ENCODE measurements at regions not wholly inside any gene's neighbourhood (a gene's known extent, or its start where the extent isn't known, plus 50 kb on each side); places are given as distances from the start of the nearest gene placed in this dataset.
"Not testable (repeated sequence)": the region's sequence is repeated elsewhere in the genome, so short reads cannot be mapped to it uniquely, and the experiment has no call there.

DNA sequence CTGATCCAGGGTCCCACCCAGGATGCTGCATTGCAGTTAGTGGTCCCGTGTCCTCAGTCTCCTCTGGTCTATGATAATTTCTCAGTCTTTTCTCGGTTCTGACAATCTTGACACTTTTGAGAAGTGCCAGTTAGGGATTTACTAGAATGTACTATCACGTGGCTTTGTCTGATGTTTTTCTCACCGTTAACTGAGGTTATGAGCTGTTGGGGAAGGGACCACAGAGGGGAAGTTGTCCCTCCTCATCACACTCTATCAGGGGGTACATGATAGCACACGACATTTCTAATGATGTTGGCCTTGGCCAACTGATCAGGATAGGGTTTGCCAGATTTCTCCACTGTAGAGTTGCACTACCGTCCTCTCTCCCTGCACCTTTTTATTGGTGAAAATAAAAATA is 250.9 kb upstream of the SDK2 start:
- DNase-seq (ENCODE audit: low read depth): no peak

DNA sequence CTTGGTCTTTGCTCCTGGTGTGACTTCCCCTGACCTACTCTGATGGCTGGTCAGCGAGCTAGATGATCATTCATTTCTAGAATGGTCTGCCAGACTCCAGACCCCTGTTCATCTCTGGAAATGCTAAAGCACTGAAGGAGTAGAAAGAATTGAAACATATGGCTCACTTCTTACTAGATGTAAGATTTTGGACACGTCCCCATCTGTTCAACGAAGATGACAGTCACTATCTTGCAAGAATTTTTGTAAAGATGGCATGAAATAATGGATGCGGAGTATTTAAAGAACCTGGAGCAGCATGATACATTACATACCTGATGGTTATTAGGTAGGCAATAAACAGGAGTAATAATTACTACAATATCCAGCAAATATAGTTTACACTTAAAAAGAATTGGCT is 252.7 kb upstream of the SDK2 start:
- DNase-seq (ENCODE audit: low read depth): no peak

DNA sequence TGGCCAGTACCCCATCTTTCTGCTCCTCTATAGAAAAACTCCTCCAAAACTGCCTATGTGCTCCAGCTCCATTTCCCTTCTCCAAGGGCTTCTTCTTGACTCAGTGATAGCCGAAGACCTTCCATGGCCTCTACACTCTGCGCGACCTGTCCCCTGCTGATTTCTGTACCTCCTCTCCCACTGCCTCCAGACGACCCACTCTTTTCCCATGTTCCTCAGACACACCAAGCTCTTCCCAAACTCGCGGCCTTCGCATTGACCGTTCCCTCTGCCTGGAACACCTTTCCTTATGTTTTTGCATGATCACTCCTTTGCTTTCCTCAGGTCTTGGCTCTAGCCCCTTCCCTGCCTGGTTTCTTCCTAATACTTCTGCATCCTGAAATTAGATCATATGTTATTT is 255.6 kb upstream of the SDK2 start:
- no peak for DNase-seq (ENCODE audit: low read depth)

DNA sequence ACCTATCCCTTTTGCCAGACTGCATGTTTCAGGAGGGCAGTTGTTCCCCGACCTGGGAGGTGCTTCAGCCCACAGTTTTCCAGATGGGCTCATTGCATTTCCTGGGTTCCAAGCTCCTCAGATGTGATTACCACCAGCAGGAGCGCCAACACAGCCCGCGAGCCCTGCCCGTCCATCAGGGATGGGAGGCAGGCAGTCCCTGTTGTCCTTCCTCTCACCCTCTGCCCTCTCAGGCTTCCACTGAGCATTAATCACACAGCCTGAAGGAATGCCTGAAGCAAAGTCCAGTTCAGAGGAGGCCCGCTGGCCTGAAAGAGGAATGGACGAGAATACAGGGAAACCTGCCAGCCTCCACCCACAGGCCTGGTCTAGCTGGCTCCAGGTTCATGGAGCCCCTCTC is 256.3 kb upstream of the SDK2 start:
- no peak for DNase-seq (ENCODE audit: low read depth)

DNA sequence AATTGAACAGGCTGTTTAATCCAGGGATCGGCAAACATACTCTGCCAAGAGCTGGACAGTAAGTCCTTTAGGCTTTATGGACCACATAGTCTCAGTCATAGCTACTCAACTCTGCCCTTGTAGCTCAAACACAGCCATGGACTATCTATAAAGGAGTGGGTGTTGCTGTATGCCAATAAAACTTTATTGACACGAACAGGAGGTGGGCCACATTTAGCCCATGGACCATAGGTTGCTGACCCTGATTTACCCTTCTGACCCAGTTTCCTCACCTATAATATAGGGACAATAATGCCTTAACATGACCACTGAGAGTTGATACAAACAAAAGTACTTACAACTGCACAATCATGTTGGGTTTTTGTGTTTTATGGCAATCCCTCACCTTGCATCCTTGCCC is 257.0 kb upstream of the SDK2 start:
- DNase-seq (ENCODE audit: low read depth): no peak

DNA sequence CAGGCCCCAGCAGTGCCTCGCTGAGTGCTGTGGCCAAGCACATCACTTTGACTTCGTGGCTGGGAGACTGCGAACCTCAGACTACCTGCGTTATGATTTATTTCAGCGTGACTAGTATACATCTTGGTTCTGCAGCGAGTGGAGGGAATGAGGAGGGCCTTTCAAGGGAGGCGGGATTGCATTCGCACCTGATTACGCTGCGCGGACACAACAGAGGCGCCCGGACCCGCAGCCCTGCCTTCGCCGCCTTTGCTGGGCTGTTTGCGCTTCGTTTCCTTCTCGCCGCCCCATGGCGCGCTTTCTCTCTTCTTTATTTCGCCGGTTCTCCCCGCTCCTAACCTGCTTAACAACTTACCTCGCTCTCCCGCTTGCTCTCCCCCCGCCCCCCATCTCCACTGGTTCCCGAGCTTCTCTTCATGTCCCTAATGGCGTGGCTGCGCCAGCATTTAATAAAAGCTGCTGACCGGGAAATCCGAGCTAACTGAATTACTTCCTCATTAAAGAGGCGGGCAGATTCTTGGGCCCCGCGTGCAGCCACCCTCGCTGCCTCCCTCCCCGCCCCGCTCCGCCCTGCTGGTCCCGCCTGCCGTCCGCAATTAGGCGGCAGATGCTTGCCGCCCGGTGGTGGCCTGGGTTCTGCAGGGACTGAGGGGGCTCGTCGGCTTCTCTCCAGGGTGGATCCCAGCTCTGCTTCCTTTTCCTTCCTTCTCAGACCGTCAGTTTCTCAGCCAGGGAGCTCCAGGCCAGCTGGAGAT is 257.6 kb upstream of the SDK2 start:
- no peak for DNase-seq (ENCODE audit: low read depth)

DNA sequence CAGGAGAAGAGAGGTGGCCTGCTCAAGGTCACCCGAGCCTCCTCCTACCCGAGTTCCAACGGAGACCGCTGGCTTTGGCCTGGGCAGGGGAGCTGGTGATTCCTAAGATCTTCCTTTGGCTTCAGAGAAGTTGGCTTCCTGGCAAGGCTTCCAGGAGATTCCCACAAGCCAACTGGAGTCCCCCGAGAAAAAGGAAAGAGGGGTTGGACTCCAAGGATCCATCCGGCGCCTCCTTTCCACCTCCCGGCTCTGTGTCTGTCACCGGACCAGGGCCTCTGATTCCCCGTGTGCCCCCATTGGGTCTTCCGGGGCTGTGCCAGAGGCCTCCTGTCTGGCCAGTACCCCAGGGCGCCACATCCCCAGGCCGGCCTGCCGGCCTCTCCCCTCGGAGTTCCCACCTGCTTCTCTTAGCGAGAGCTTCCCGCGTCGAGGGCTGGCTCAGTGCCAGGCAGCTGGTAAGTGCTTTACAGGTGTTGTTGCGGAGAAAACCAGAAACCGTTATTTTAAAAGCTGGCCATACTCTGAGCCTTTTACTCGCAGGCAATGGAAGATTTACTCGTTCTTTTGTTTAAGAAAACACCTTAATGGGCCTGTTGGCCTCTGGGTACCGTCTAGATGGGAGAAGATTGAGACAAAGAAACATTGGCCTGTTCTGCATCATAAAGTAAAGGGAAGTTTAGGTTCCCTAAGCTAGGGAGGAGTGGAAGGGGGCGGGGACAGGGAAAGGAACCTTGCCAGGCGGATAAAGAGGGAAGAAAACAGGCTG is 258.4 kb upstream of the SDK2 start:
- no peak for DNase-seq (ENCODE audit: low read depth)

DNA sequence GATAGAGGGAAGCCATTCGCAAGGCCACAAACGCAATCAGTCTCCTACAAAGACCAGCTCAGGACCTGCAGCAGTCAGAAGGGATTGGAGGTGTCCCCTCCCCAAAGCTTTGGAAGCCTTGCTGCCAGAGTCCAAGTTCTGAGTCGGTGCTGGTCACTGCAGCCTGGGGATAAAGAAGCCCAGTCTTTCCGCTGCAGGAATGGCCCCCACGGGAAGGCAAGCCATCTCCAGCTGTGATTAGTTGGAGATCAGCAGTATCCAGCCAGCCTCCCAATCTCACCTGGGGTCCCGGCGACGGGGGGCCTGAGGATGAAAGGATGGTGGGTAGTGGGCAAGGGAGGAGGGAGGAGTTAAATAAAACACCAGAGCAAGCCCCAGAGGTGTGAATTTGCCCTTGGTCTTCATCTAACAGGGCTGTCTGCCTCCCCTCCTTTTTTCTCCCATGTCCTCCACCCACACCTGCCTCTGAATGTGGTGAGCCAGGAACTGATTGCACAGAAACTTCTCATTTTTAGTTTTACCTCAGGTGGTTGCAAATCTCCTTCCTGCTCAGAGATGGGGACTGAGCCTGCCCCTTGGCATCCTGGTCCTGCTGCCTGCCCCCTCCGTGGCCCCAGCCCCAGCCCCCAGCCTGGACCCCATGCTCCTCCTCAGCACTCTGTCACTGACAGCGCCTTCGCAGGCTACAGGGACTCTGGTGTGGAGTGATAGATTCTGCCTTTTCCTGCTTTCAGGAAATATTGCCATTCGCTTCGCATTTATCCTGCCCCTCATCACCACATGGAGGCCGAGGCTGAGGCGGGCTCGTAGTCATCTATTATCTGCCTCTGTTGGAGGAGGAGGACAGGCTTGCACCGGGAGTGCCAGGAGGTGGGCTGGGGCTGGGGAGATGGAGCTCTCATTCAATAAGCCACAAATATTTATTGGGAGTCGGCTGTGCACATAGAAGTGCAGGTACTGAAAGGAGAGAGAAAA is 262.9 kb upstream of the SDK2 start:
- no peak for DNase-seq (ENCODE audit: low read depth)

DNA sequence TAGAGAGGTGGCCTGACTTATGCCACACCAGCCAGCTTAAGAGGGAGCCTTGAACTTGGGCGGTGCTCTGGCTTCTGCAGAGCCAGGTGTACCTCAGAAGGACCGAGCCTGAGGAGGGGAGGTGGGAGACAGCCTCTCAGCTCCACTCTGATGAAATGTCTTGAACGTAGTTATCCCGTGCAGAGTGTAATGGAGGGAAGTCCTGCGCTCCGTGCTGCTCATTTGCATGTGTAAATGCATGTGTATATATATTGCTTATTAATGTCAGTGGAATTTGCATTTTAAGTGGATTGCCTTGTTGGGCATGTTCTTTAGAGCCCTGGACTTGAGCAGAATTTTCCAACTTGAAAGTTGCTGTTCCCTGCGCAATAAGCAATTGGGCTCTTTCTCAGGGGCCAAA is 264.9 kb upstream of the SDK2 start:
- no peak for DNase-seq (ENCODE audit: low read depth)

DNA sequence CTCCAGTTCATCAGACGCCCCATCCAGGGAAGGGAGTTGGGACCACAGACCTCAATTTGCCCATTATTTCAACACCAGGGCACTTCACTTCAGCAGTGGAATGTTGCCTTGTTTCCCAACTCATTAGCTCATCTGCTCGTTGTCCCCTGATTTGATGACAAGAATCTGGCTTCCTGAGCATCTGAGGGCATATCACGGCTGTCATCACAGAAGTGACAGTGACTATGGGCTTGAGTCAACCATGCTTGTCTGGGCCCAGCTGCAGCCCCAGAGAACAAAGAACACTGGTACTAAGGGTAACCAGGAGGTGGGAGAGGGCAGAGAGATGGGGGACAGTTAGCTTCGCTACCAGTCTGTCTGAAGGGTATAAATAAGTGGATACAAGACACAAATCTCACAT is 266.0 kb upstream of the SDK2 start:
- DNase-seq (ENCODE audit: low read depth): no peak

DNA sequence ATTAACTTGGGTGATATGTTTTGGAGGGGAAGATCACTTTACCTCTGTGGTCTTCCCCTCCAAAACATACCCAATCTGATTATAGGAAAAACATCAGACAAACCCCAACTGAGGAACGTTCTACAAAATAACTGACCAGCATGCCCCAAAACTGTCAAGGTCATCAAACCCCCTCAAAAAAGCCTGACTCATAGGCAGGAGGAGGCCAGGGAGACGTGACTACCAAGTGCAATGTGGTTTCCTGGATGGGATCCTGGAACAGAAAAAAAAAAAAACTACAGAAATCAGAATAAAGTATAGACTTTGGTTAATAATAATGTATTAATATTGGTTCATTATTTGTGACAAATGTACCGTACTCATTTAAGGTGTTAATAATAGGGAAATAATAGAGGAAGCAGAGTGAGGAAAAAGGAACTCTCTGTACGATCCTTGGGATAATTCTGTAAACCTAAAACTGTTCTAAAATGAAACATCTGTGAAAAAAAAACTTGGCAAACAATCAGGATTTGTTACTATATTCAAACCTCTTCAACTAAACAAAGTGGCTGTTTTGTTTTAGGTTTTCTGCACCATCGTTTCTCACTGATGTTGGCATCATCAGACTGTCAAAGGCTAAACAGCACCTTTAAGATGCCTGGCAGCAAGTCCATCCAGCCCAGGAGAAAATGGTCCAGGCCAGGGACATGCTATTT is 266.7 kb upstream of the SDK2 start:
- DNase-seq (ENCODE audit: low read depth): no peak

DNA sequence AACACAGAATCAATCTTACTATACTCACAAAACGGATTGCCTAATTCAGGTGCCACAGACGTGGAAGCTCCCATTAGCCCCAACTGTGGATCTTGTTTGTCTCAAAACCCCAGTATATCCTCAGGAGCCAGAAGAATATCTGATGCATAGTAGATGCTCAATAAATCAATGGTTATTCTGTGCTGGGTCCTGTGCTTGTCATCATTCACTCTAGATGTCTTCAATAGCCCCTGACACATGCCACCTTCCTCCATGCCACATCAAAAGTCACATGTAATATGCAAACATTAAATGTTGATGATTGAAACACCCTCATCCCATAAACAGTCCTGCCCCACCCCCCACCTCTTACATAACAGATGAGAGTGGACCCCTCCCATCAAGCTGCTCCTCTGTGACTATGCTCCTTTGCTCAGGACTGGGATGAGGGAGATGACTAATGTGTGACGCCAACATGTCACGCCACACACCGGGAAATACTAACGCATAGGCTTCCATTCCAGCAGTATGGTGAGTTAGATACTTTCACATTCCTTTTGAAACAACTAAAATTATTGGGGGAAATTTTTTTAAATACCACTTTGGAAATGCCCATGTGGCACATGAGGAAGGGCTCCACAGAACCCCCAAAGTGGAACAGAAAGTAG is 267.6 kb upstream of the SDK2 start:
- DNase-seq (ENCODE audit: low read depth): no peak

DNA sequence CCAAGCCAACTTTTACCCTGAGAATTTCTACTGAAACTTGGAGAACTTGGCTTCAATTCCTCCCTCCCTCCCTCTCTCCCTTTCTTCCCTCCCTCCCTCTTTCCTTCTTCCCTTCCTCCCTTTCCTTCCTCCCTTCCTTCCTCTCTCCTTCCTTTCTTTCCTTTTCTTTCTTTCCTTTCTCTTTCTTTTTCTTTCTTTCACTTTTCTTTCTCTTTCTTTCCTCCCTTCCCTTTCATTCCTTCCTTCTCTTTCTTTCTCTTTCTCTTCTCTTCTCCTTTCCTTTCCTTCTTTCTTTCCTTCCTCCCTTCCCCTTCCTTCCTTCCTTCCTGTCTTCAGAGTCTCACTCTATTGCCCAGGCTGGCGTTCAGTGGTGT is 268.1 kb upstream of the SDK2 start:
- no peak for DNase-seq (ENCODE audit: low read depth)

DNA sequence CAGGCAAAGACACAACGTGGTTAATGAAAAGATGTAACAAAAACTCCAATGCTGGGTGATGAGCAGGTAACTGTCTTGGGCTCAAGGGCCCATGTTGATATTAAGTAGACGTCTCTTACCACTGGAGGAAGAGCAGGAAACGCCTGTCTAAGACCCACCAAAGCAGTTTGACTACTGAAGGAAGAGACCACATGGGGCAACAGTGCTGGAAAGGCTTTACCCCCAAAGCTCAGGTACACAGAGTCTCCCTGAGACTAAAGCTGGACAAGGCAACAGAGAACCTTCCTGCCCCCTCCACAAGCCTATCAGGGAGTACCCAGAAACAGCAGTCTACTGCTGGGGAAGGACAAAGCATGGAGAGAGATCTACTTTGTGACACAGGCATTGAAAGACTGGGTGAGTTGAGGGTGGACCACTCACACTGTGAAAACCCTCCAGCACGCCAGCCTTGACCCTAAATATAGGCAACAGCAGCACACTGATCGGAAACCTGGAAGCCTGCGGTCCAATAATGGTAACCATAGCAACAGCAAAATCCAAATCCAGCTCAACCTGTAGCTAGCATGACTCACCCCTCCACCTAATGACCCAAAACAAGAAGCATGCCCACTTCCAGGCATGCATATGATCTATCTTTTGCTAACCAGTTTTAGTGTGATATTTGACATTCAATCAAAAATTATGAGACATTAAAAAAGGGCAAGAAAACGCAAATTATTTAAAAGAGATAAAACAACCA is 270.5 kb upstream of the SDK2 start:
- no peak for DNase-seq (ENCODE audit: low read depth)

DNA sequence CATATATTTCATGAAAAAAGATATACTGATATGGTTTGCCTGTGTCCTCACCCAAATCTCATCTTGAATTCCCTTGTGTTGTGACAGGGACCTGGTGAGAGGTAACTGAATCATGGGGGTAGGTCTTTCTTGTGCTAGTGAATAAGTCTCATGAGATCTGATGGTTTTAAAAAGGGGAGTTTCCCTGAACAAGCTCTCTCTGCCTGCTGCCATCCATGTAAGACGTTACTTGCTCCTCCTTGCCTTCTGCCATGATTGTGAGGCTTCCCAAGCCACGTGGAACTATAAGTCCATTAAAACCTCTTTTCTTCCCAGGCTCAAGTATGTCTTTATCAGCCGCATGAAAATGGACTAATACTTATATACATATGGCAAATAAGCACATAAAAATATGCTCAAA is 274.8 kb upstream of the SDK2 start:
- DNase-seq (ENCODE audit: low read depth): not testable (repeated sequence)

DNA sequence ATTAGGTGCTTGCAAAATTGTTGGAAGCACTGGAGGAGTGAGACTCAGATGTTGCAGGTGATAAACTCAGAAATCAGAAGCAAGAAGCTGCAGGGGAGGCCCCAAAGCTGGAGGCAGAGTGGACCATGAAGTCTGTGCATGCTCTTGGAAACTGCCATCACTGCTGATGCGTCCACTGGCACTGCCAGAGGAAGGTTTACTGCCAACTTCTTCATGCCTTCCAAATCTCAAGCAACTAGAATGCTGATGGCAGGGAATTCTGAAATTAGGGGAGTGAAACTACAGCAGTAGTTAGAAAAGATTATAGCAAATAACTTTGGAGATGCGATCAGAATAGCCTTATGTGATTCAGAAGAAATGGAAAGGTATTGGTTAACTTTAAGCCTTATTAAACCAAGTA is 277.1 kb upstream of the SDK2 start:
- DNase-seq (ENCODE audit: low read depth): no peak

DNA sequence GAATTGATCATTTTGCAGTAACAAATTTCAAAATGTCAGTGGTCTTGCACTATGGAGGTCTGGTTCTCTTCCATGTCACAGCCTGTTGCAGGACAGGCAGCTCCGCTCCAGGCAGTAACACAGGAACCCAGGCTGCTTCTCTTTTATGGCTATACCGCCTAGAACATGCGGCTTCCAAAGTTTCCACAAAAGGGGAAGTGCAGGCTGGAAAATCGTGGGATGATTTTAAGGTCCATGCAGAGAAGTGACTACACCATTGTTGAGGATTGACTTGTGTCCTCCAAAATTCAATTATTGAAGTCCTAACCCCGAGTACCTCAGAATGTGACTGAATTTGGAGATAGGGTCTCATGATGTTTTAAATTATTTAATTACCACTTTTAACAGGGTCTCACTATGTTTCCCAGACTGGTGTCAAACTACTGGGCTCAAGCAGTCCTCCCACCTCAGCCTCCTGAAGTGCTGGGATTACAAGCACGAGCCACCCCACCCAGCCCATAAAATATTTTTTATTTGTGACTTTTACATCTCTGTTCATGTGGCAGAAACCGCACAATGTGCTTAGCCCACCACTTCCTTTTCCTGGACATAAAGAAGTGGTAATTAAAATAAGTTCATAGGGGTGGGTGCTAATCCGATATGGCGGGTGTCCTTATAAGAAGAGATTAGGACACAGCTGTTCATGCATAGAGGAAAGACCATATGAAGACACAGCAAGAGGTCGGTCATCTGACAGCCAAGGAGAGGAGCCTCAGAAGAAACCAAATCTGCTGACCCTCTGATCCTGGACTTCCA is 279.2 kb upstream of the RPL38 start:
- no peak for DNase-seq (ENCODE audit: low read depth)

DNA sequence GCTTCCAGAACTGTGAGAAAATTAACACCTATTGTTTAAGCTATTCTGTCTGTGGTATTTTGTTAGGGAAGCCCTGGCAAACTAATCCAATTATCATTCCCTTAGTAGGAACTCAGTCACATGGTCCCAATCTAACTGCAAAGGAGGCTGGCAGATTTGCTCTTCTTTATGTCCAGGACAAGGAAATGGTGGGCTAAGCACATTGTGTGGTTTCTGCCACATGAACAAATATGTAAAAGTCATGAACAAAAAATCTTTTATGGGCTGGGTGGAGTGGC is 278.6 kb upstream of the RPL38 start:
- no peak for DNase-seq (ENCODE audit: low read depth)

DNA sequence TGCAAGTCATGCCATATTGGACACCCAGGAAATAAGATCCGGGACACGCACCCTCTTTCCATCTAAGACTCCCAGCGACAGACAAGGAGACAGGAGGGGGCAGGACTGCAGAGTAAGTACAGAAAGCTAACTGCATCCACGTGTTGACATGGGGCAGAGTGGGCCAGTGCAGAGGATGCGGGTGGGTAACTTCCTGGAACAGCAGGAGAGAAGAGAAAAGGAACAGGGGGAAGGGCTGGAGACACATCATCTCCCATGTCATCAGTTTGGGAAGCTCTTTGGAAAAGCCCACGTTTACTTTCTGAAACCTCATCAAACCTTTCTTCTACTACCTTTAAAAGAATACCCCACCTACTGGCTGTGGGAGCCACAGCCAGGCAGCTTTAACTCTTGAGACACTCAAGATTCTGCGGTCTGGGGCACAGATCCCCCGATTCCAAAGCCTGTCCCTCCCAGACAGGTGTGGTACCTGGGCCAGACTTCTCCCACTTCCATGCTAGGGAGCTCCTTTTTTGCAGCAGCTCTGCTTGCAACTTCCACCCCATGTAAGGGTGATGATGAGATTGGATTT is 273.5 kb upstream of the RPL38 start:
- DNase-seq (ENCODE audit: low read depth): no peak

DNA sequence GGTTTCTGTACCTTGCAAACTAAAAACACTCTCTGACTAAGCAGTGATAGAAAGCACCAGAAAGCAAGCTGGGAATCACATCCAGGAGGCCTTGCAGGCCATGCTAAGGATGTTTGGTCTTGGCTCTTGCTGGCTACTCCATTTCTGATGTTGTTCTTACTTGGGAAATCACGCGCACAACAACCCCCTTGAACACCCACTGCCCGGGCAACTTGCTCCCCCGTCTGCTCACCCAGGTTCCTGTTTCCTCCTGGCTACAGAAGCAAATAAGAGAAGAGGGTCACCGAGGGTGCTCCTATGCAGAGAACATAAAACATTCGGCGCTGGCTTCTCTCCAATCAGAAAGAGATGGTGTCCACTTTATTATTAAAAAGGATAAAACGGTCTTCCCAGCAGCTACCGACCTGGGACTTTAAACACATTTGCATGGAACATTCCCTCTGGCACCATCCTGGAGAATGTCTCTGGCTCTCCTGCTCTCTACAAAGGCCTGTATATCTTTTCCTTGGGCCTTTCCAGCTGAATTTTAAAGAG is 271.2 kb upstream of the RPL38 start:
- no peak for DNase-seq (ENCODE audit: low read depth)

Data from HS-27A (cell line).